OCI-LY1 (cell line): ENCODE measurements at regions not wholly inside any gene's neighbourhood (a gene's known extent, or its start where the extent isn't known, plus 50 kb on each side); places are given as distances from the start of the nearest gene placed in this dataset.

ENCODE experiments used
- CTCF ChIP-seq: fragments of 200-600 bp; sonication (generic), shearing (Covaris generic); IDR thresholded peaks from 2 replicates; pipeline ENCODE4 v1.5.1; 2017; ENCODE audit warnings: mild to moderate bottlenecking, antibody characterized with exemption, low read length, moderate library complexity, mixed read lengths
- EZH2 ChIP-seq: fragments of 200-600 bp; sonication (generic), shearing (Covaris generic); IDR thresholded peaks from 2 replicates; pipeline ENCODE4 v1.8.0; 2017; ENCODE audit warnings: borderline replicate concordance, mixed run types, mild to moderate bottlenecking, antibody characterized with exemption, low read length, moderate library complexity, mixed read lengths

GRCh38 chr1:214954617-214954949 lies 128.0 kb upstream of the KCNK2 start:
- TF ChIP-seq CTCF = no peak
- TF ChIP-seq EZH2 = no peak
